K562 (cell line): ENCODE measurements at regions not wholly inside any gene's neighbourhood (a gene's known extent, or its start where the extent isn't known, plus 50 kb on each side); places are given as distances from the start of the nearest gene placed in this dataset.

ENCODE experiments used
- GTF2A2 ChIP-seq: IDR thresholded peaks from 2 replicates; pipeline ENCODE4 v1.6.1; 2016; ENCODE audit warnings: mild to moderate bottlenecking, missing genetic modification characterization, missing compliant biosample characterization
- JUND ChIP-seq, 2 experiments: IDR thresholded peaks; 2 replicates in 1 of 2; 3 replicates in 1 of 2; pipeline ENCODE4 v1.6.1; 2011; ENCODE audit warnings: borderline replicate concordance in 2 of 2, low read depth in 2 of 2, low read length in 2 of 2, improper control_type of control experiment in 1 of 2, missing biosample characterization in 1 of 2, missing genetic modification characterization in 1 of 2, missing genetic modification reagents in 1 of 2

- TF ChIP-seq JUND (IDR thresholded peaks at IDR 0.05; ENCODE audit: borderline replicate concordance, low read depth, low read length) (no peak), JUND (tag; IDR thresholded peaks at IDR 0.05; ENCODE audit: borderline replicate concordance, low read depth, low read length) (no peak), GTF2A2 (tag) (no peak)
These were observed 273.8 kb downstream of the AJAP1 start for GRCh38 chr1:4928186-4928585.
